ENCODE measurements at regions not wholly inside any gene's neighbourhood (a gene's known extent, or its start where the extent isn't known, plus 50 kb on each side); places are given as distances from the start of the nearest gene placed in this dataset.

DNA sequence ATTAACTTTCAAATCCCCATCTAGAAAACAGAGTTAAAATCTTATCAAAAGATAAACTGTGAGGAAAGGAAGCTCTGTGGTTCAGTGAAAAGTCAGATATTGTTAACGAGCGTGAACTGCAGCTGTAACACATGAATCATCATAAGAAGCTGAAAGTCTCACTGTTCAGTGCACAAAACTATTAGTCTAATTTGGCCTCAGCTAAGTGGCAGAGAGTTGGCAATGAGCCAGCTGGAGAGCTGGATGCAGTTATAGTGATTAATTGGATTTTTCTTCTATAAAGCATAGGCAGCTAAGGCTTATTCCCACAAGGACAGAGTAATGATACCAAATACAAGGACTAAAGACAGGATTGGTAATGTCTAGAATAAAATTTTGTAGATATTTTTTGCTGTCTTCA, 101.1 kb upstream of the ABCB5 start (continued):
- TF ChIP-seq, protein P1, sequence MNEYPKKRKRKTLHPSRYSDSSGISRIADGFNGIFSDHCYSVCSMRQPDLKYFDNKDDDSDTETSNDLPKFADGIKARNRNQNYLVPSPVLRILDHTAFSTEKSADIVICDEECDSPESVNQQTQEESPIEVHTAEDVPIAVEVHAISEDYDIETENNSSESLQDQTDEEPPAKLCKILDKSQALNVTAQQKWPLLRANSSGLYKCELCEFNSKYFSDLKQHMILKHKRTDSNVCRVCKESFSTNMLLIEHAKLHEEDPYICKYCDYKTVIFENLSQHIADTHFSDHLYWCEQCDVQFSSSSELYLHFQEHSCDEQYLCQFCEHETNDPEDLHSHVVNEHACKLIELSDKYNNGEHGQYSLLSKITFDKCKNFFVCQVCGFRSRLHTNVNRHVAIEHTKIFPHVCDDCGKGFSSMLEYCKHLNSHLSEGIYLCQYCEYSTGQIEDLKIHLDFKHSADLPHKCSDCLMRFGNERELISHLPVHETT (tag by site-specific recombination; IDR thresholded peaks at IDR 0.05), result no peak
- peak; percentile 85 for TF ChIP-seq ZEB2 (tag by site-specific recombination; IDR thresholded peaks at IDR 0.05)
- TF ChIP-seq ZNF214 (tag by site-specific recombination; IDR thresholded peaks at IDR 0.05; ENCODE audit: borderline replicate concordance), result peak; percentile 69; the same call in 1 of the 2 replicates
- TF ChIP-seq ZNF529 (tag by site-specific recombination; IDR thresholded peaks at IDR 0.05; ENCODE audit: insufficient replicate concordance), result no peak
- TF ChIP-seq, protein P2, sequence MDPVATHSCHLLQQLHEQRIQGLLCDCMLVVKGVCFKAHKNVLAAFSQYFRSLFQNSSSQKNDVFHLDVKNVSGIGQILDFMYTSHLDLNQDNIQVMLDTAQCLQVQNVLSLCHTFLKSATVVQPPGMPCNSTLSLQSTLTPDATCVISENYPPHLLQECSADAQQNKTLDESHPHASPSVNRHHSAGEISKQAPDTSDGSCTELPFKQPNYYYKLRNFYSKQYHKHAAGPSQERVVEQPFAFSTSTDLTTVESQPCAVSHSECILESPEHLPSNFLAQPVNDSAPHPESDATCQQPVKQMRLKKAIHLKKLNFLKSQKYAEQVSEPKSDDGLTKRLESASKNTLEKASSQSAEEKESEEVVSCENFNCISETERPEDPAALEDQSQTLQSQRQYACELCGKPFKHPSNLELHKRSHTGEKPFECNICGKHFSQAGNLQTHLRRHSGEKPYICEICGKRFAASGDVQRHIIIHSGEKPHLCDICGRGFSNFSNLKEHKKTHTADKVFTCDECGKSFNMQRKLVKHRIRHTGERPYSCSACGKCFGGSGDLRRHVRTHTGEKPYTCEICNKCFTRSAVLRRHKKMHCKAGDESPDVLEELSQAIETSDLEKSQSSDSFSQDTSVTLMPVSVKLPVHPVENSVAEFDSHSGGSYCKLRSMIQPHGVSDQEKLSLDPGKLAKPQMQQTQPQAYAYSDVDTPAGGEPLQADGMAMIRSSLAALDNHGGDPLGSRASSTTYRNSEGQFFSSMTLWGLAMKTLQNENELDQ (tag by site-specific recombination; IDR thresholded peaks at IDR 0.05; ENCODE audit: low read depth), result no peak
- no peak for TF ChIP-seq ZFP69B (tag by site-specific recombination; IDR thresholded peaks at IDR 0.05)
- TF ChIP-seq ZNF658 (tag by site-specific recombination; IDR thresholded peaks at IDR 0.05), result no peak
- TF ChIP-seq SP7 (tag by site-specific recombination; IDR thresholded peaks at IDR 0.05), result peak; percentile 68; the same call in 1 of the 2 replicates
- peak; percentile 52; the same call in 1 of the 2 replicates for TF ChIP-seq OVOL3 (tag by site-specific recombination; IDR thresholded peaks at IDR 0.05)
- no peak; the same call in 1 of the 2 replicates for TF ChIP-seq ZNF132 (tag by site-specific recombination; IDR thresholded peaks at IDR 0.05; ENCODE audit: borderline replicate concordance)
- no peak for TF ChIP-seq SP3 (tag by site-specific recombination; IDR thresholded peaks at IDR 0.05)
- no peak for TF ChIP-seq ZNF16 (tag by site-specific recombination; IDR thresholded peaks at IDR 0.05; ENCODE audit: low read depth)
- no peak for TF ChIP-seq ZNF239 (tag by site-specific recombination; IDR thresholded peaks at IDR 0.05)
- TF ChIP-seq ZNF791 (tag by site-specific recombination; IDR thresholded peaks at IDR 0.05), result no peak
- no peak for TF ChIP-seq ZSCAN16 (tag by site-specific recombination; IDR thresholded peaks at IDR 0.05)
- TF ChIP-seq ZNF530 (tag by site-specific recombination; IDR thresholded peaks at IDR 0.05; ENCODE audit: low read depth), result no peak
- TF ChIP-seq, protein P3, sequence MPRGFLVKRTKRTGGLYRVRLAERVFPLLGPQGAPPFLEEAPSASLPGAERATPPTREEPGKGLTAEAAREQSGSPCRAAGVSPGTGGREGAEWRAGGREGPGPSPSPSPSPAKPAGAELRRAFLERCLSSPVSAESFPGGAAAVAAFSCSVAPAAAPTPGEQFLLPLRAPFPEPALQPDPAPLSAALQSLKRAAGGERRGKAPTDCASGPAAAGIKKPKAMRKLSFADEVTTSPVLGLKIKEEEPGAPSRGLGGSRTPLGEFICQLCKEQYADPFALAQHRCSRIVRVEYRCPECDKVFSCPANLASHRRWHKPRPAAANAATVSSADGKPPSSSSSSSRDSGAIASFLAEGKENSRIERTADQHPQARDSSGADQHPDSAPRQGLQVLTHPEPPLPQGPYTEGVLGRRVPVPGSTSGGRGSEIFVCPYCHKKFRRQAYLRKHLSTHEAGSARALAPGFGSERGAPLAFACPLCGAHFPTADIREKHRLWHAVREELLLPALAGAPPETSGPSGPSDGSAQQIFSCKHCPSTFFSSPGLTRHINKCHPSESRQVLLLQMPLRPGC (tag by site-specific recombination; IDR thresholded peaks at IDR 0.05), result no peak; the same call in 1 of the 2 replicates
- no peak for TF ChIP-seq ZNF664 (tag by site-specific recombination; IDR thresholded peaks at IDR 0.05)
- TF ChIP-seq, protein P4, sequence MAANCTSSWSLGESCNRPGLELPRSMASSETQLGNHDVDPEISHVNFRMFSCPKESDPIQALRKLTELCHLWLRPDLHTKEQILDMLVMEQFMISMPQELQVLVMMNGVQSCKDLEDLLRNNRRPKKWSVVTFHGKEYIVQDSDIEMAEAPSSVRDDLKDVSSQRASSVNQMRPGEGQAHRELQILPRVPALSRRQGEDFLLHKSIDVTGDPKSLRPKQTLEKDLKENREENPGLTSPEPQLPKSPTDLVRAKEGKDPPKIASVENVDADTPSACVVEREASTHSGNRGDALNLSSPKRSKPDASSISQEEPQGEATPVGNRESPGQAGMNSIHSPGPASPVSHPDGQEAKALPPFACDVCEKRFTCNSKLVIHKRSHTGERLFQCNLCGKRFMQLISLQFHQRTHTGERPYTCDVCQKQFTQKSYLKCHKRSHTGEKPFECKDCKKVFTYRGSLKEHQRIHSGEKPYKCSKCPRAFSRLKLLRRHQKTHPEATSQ (tag by site-specific recombination; IDR thresholded peaks at IDR 0.05), result no peak
- TF ChIP-seq MEIS1 (CRISPR knock-in tag; IDR thresholded peaks at IDR 0.05; ENCODE audit: borderline replicate concordance), result no peak; the same call in 1 of the 2 replicates
- no peak for TF ChIP-seq ZNF404 (tag by site-specific recombination; IDR thresholded peaks at IDR 0.05)
- TF ChIP-seq, protein P5, sequence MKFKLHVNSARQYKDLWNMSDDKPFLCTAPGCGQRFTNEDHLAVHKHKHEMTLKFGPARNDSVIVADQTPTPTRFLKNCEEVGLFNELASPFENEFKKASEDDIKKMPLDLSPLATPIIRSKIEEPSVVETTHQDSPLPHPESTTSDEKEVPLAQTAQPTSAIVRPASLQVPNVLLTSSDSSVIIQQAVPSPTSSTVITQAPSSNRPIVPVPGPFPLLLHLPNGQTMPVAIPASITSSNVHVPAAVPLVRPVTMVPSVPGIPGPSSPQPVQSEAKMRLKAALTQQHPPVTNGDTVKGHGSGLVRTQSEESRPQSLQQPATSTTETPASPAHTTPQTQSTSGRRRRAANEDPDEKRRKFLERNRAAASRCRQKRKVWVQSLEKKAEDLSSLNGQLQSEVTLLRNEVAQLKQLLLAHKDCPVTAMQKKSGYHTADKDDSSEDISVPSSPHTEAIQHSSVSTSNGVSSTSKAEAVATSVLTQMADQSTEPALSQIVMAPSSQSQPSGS (tag by site-specific recombination; IDR thresholded peaks at IDR 0.05; ENCODE audit: low read depth), result no peak
- peak; percentile 89 for TF ChIP-seq ZNF843 (tag by site-specific recombination; IDR thresholded peaks at IDR 0.05)
- no peak for TF ChIP-seq RBAK (tag by site-specific recombination; IDR thresholded peaks at IDR 0.05)
- no peak for TF ChIP-seq ZNF114 (tag by site-specific recombination; IDR thresholded peaks at IDR 0.05)
- TF ChIP-seq ZNF707 (tag by site-specific recombination; IDR thresholded peaks at IDR 0.05), result no peak
- TF ChIP-seq, protein P6, sequence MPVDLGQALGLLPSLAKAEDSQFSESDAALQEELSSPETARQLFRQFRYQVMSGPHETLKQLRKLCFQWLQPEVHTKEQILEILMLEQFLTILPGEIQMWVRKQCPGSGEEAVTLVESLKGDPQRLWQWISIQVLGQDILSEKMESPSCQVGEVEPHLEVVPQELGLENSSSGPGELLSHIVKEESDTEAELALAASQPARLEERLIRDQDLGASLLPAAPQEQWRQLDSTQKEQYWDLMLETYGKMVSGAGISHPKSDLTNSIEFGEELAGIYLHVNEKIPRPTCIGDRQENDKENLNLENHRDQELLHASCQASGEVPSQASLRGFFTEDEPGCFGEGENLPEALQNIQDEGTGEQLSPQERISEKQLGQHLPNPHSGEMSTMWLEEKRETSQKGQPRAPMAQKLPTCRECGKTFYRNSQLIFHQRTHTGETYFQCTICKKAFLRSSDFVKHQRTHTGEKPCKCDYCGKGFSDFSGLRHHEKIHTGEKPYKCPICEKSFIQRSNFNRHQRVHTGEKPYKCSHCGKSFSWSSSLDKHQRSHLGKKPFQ (tag by site-specific recombination; IDR thresholded peaks at IDR 0.05), result peak; percentile 61; the same call in 1 of the 2 replicates
- TF ChIP-seq, protein P7, sequence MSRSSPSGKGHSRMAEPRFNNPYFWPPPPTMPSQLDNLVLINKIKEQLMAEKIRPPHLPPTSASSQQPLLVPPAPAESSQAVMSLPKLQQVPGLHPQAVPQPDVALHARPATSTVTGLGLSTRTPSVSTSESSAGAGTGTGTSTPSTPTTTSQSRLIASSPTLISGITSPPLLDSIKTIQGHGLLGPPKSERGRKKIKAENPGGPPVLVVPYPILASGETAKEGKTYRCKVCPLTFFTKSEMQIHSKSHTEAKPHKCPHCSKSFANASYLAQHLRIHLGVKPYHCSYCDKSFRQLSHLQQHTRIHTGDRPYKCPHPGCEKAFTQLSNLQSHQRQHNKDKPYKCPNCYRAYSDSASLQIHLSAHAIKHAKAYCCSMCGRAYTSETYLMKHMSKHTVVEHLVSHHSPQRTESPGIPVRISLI (tag by site-specific recombination; IDR thresholded peaks at IDR 0.05), result no peak
- TF ChIP-seq SCRT2 (tag by site-specific recombination; IDR thresholded peaks at IDR 0.05), result no peak
